ENCODE measurements at regions not wholly inside any gene's neighbourhood (a gene's known extent, or its start where the extent isn't known, plus 50 kb on each side); places are given as distances from the start of the nearest gene placed in this dataset.

GRCh38 chrY:8994001-8994400 lies 343.3 kb upstream of the TSPY4 start:
- no peak for DNase-seq

- no peak for DNase-seq
Observed at GRCh38 chrY:9001231-9001630, 336.0 kb upstream of the TSPY4 start.

GRCh38 chrY:9003739-9004138 lies 333.5 kb upstream of the TSPY4 start:
- no peak for DNase-seq

GRCh38 chrY:9008648-9009047 lies 328.6 kb upstream of the TSPY4 start:
- no peak for DNase-seq

- DNase-seq = no peak
Observed at GRCh38 chrY:9016916-9017315, 320.3 kb upstream of the TSPY4 start.

GRCh38 chrY:9018401-9018800 lies 318.9 kb upstream of the TSPY4 start:
- no peak for DNase-seq

- DNase-seq = no peak
Observed at GRCh38 chrY:9027729-9028375, 309.4 kb upstream of the TSPY4 start.

- DNase-seq = no peak
Observed at GRCh38 chrY:9029929-9030328, 307.3 kb upstream of the TSPY4 start.

- no peak for DNase-seq
Observed at GRCh38 chrY:9034217-9034616, 303.0 kb upstream of the TSPY4 start.

- DNase-seq = no peak
Observed at GRCh38 chrY:9035246-9035645, 302.0 kb upstream of the TSPY4 start.

- DNase-seq = peak; percentile 1
Observed at GRCh38 chrY:9041474-9041873, 295.8 kb upstream of the TSPY4 start.

All from hematopoietic multipotent progenitor cell treated with erythropoietin and hydrocortisone succinate and interleukin-3 and kit ligand, for 6 days (in vitro differentiated cells).